SK-N-SH treated with all-trans-retinoic acid at 6 μM for 48 hours (cell line): ENCODE measurements at regions not wholly inside any gene's neighbourhood (a gene's known extent, or its start where the extent isn't known, plus 50 kb on each side); places are given as distances from the start of the nearest gene placed in this dataset.

ENCODE experiments used
- ARNTL ChIP-seq: fragments of 450-650 bp; formaldehyde crosslinking; IDR thresholded peaks from 2 replicates; pipeline ENCODE4 v1.5.0; 2020; ENCODE audit warnings: low read depth, mild to moderate bottlenecking, moderate library complexity, borderline replicate concordance
- CSDC2 ChIP-seq: fragments of 250-450 bp; sonication (Bioruptor Pico); IDR thresholded peaks from 2 replicates; pipeline ENCODE4 v1.5.0; 2020; ENCODE audit warnings: mild to moderate bottlenecking, moderate library complexity
- ESRRG ChIP-seq: fragments of 250-450 bp; sonication (Bioruptor Pico); IDR thresholded peaks from 2 replicates; pipeline ENCODE4 v1.6.1; 2021; ENCODE audit warnings: mild to moderate bottlenecking
- ZFP3 ChIP-seq: fragments of 250-450 bp; sonication (Bioruptor Pico); IDR thresholded peaks from 2 replicates; pipeline ENCODE4 v1.5.0; 2020; ENCODE audit warnings: mild to moderate bottlenecking, moderate library complexity
- ZNF70 ChIP-seq: fragments of 450-650 bp; formaldehyde crosslinking; IDR thresholded peaks from 2 replicates; pipeline ENCODE4 v1.5.0; 2020; ENCODE audit warnings: mild to moderate bottlenecking, moderate library complexity
- TF ChIP-seq, protein P1 (sequence below): fragments of 250-450 bp; sonication (Bioruptor Pico); IDR thresholded peaks from 2 replicates; pipeline ENCODE4 v1.5.1; 2021; ENCODE audit warnings: mild to moderate bottlenecking, moderate library complexity
- TF ChIP-seq, protein P2 (sequence below): fragments of 250-450 bp; sonication (Bioruptor Pico); IDR thresholded peaks from 2 replicates; pipeline ENCODE4 v1.8.0; 2020; ENCODE audit warnings: mild to moderate bottlenecking, moderate library complexity, borderline replicate concordance

DNA sequence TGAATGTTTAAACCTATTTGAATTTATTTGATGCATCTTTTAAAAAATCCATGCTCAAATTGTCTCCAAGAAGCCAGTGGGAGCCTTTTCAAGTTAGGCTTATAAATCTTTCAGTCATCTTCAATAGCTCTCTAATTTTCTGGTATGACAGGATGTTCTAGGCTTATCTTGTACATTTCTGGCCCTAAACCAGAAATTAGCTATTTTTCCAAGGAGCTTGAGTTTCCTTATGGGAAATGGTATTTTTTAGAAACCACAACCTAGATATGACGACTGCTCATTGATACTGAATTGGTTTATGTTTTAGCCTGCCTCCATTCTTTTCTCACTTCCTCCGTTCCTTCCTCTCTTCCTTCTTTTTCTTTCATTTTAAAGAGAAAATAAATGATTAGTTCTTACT, 172.3 kb downstream of the SPRY1 start:
- TF ChIP-seq CSDC2 (CRISPR knock-in tag): no peak
- TF ChIP-seq ESRRG: no peak
- TF ChIP-seq ARNTL (CRISPR knock-in tag): no peak
- TF ChIP-seq, protein P1, sequence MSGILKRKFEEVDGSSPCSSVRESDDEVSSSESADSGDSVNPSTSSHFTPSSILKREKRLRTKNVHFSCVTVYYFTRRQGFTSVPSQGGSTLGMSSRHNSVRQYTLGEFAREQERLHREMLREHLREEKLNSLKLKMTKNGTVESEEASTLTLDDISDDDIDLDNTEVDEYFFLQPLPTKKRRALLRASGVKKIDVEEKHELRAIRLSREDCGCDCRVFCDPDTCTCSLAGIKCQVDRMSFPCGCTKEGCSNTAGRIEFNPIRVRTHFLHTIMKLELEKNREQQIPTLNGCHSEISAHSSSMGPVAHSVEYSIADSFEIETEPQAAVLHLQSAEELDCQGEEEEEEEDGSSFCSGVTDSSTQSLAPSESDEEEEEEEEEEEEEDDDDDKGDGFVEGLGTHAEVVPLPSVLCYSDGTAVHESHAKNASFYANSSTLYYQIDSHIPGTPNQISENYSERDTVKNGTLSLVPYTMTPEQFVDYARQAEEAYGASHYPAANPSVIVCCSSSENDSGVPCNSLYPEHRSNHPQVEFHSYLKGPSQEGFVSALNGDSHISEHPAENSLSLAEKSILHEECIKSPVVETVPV (CRISPR knock-in tag): no peak
- TF ChIP-seq, protein P2, sequence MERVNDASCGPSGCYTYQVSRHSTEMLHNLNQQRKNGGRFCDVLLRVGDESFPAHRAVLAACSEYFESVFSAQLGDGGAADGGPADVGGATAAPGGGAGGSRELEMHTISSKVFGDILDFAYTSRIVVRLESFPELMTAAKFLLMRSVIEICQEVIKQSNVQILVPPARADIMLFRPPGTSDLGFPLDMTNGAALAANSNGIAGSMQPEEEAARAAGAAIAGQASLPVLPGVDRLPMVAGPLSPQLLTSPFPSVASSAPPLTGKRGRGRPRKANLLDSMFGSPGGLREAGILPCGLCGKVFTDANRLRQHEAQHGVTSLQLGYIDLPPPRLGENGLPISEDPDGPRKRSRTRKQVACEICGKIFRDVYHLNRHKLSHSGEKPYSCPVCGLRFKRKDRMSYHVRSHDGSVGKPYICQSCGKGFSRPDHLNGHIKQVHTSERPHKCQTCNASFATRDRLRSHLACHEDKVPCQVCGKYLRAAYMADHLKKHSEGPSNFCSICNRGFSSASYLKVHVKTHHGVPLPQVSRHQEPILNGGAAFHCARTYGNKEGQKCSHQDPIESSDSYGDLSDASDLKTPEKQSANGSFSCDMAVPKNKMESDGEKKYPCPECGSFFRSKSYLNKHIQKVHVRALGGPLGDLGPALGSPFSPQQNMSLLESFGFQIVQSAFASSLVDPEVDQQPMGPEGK (CRISPR knock-in tag): no peak
- TF ChIP-seq ZNF70 (CRISPR knock-in tag): no peak
- no peak for TF ChIP-seq ZFP3
